B cell (primary cell): ENCODE measurements at regions not wholly inside any gene's neighbourhood (a gene's known extent, or its start where the extent isn't known, plus 50 kb on each side); places are given as distances from the start of the nearest gene placed in this dataset.

Experiments
- ATAC-seq: fragments of 200-7000 bp; cut with Tn5 transposase; one replicate; pipeline ENCODE4 v1.10.0; 2021; ENCODE audit warnings: low read depth, mild to moderate bottlenecking, moderate number of reproducible peaks, moderate library complexity
- CTCF ChIA-PET: fragments of 350-600 bp; sonication (Branson Sonifier 250); formaldehyde crosslinking; loops from one replicate; lab custom pipeline; 2021; ENCODE audit warnings: antibody characterized with exemption, inconsistent platforms; lab: Charles Lee
- POLR2A ChIA-PET: fragments of 350-600 bp; sonication (Branson Sonifier 250); formaldehyde crosslinking; loops from one replicate; lab custom pipeline; 2021; ENCODE audit warnings: antibody characterized with exemption; lab: Charles Lee
- DNase-seq: peaks from one replicate; pipeline ENCODE4 v3.0.0; 2013
- H2AFZ ChIP-seq: 2 replicates; pipeline ENCODE4 v1.6.1; 2012; ENCODE audit warnings: mild to moderate bottlenecking, low read depth, low read length; ENCODE audit not compliant: insufficient read depth, poor library complexity, severe bottlenecking
- H3K27ac ChIP-seq, 2 donors: 1 replicate in 1 of 2; 2 replicates in 1 of 2; pipeline ENCODE4 v1.5.1; 2012 to 2013; ENCODE audit warnings: low read length in 2 of 2, mild to moderate bottlenecking in 2 of 2, moderate library complexity in 1 of 2
- H3K27me3 ChIP-seq, 4 experiments: fragments of 200-600 bp in 1 of 4; sonication (generic) in 1 of 4; replicated peaks in 1 of 4; 1 replicate in 2 of 4; 2 replicates in 2 of 4; pipeline versions ENCODE4 v1.6.1 to v1.7.0; 2013 to 2016; ENCODE audit warnings: low read length in 3 of 4, mild to moderate bottlenecking in 2 of 4, mixed read lengths in 1 of 4, moderate library complexity in 1 of 4; ENCODE audit not compliant: insufficient read depth in 4 of 4, control insufficient read depth in 3 of 4; ENCODE audit errors: control extremely low read depth in 1 of 4
- H3K36me3 ChIP-seq, 2 experiments: replicated peaks in 1 of 2; 1 replicate in 1 of 2; 2 replicates in 1 of 2; pipeline versions ENCODE4 v1.6.1 to v1.7.1; 2013; ENCODE audit warnings: low read length in 1 of 2; ENCODE audit not compliant: insufficient read depth in 2 of 2, control insufficient read depth in 1 of 2; ENCODE audit errors: control extremely low read depth in 1 of 2, extremely low read depth in 1 of 2
- H3K4me1 ChIP-seq, 2 donors: fragments of 200-600 bp in 1 of 2; sonication (generic) in 1 of 2; 1 replicate in 1 of 2; 2 replicates in 1 of 2; pipeline versions ENCODE4 v1.5.1 to v1.6.1; 2013 to 2017; ENCODE audit warnings: low read length in 2 of 2; ENCODE audit not compliant: control insufficient read depth in 2 of 2, insufficient read depth in 2 of 2
- H3K4me2 ChIP-seq: replicated peaks from 2 replicates; pipeline ENCODE3; 2012; ENCODE audit warnings: mild to moderate bottlenecking, low read depth, low read length; ENCODE audit not compliant: poor library complexity, severe bottlenecking
- H3K4me3 ChIP-seq, 5 experiments: fragments of 200-600 bp in 1 of 5; sonication (generic) in 1 of 5; 1 replicate in 3 of 5; 2 replicates in 2 of 5; pipeline versions ENCODE4 v1.5.1 to v1.7.0; 2011 to 2016; ENCODE audit warnings: low read length in 4 of 5, mild to moderate bottlenecking in 4 of 5, low read depth in 2 of 5, control low read depth in 1 of 5, moderate library complexity in 1 of 5; ENCODE audit not compliant: insufficient read depth in 1 of 5; ENCODE audit errors: control extremely low read depth in 1 of 5, extremely low read depth in 1 of 5
- H3K79me2 ChIP-seq: fragments of 200-600 bp; sonication (generic); one replicate; pipeline ENCODE4 v1.6.0; 2016; ENCODE audit warnings: low read length; ENCODE audit not compliant: control insufficient read depth, insufficient read depth
- H3K9ac ChIP-seq: fragments of 200-600 bp; sonication (generic); 2 replicates; pipeline ENCODE4 v1.6.1; 2017; ENCODE audit warnings: mild to moderate bottlenecking, low read length, moderate library complexity
- H3K9me3 ChIP-seq, 3 donors: one replicate each; pipeline versions ENCODE4 v1.6.1 to v1.7.1; 2013; ENCODE audit warnings: low read length in 2 of 3; ENCODE audit not compliant: control insufficient read depth in 2 of 3, insufficient read depth in 1 of 3; ENCODE audit errors: control extremely low read depth in 1 of 3
- H4K20me1 ChIP-seq: 2 replicates; pipeline ENCODE4 v1.6.0; 2012; ENCODE audit warnings: mild to moderate bottlenecking, low read length; ENCODE audit not compliant: insufficient read depth, control insufficient read depth, poor library complexity, severe bottlenecking
- H3K27ac Mint-ChIP-seq: one replicate; pipeline ENCODE4 v1.8.0; 2021; ENCODE audit warnings: mixed read lengths
- H3K27me3 Mint-ChIP-seq: one replicate; pipeline ENCODE4 v1.8.0; 2021; ENCODE audit warnings: mixed read lengths
- H3K4me1 Mint-ChIP-seq: one replicate; pipeline ENCODE4 v1.8.0; 2021; ENCODE audit warnings: mixed read lengths
- H3K4me3 Mint-ChIP-seq: one replicate; pipeline ENCODE4 v1.8.0; 2021; ENCODE audit warnings: mixed read lengths
- H3K9me3 Mint-ChIP-seq: one replicate; pipeline ENCODE4 v1.8.0; 2022; ENCODE audit warnings: mixed read lengths; ENCODE audit not compliant: insufficient read depth
- EZH2 ChIP-seq: IDR thresholded peaks from 2 replicates; pipeline ENCODE4 v1.6.1; 2012; ENCODE audit warnings: borderline replicate concordance, low read depth, mild to moderate bottlenecking, moderate library complexity, low read length; ENCODE audit not compliant: insufficient read depth, poor library complexity, severe bottlenecking
- WGBS: methylation state at CpG from one replicate; pipeline ENCODE4 v1.1.5; 2013; ENCODE audit warnings: missing lambda C conversion rate; ENCODE audit not compliant: insufficient coverage; 5-methylcytosine and 5-hydroxymethylcytosine counted together
- intact Hi-C: fragments of 100-400 bp; cut with micrococcal nuclease; formaldehyde crosslinking; loops from one replicate; pipeline ENCODE4 v1.10.0; 2022
- TF ChIP-seq, protein P1 (sequence below): fragments of 200-600 bp; IDR thresholded peaks from one replicate; pipeline ENCODE4 v1.8.0; 2022; ENCODE audit warnings: antibody characterized with exemption, mild to moderate bottlenecking

DNA sequence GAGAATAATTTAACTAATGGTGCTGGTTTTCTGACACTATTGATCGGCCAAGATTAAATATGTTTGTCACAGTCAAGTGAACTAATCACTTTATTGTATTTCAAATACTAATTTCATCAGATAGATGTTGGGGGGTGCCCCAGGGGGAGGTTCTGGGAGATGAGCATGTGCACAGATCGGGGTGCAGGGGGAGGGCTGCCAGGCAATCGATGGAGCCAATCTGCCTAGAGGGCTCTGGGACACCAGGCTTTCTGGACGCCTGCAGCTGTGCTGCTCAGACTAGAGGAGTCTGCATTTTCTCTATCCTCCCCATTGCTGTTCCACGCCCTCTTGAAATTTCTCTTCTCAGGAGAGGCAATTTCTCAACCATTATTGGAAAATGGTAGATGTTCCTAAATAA is 100.0 kb upstream of the ALDH1B1 start:
- Histone ChIP-seq H3K9me3 (no peaks in the 10 kb centered on the region), H3K27me3 (peaks cover 0 to 3% (median 0%) of the 10 kb centered on the region in 4 experiments), H2AFZ (no peak overlapping the region), H3K4me2 (no peak overlapping the region), H4K20me1 (no peaks in the 10 kb centered on the region), H3K4me3 (no peak overlapping the region), H3K4me1 (no peaks in the 10 kb centered on the region), H3K79me2 (no peaks in the 10 kb centered on the region), H3K36me3 (no peaks in the 10 kb centered on the region), H3K9ac (no peak overlapping the region), H3K27ac (no peak overlapping the region)
- H3K27ac Mint-ChIP-seq = no peak overlapping the region
- DNase-seq = no peak
- peaks cover 13% of the 10 kb centered on the region for H3K27me3 Mint-ChIP-seq
- CTCF ChIA-PET = no interaction called here
- intact Hi-C loops = no loop called here
- WGBS = 76% methylated on average over 2 of the region's 5 CpGs
- no peaks in the 10 kb centered on the region for H3K9me3 Mint-ChIP-seq
- no peak for ATAC-seq
- H3K4me3 Mint-ChIP-seq = no peak overlapping the region
- no peaks in the 10 kb centered on the region for H3K4me1 Mint-ChIP-seq
- no peak for TF ChIP-seq EZH2
- TF ChIP-seq, protein P1, sequence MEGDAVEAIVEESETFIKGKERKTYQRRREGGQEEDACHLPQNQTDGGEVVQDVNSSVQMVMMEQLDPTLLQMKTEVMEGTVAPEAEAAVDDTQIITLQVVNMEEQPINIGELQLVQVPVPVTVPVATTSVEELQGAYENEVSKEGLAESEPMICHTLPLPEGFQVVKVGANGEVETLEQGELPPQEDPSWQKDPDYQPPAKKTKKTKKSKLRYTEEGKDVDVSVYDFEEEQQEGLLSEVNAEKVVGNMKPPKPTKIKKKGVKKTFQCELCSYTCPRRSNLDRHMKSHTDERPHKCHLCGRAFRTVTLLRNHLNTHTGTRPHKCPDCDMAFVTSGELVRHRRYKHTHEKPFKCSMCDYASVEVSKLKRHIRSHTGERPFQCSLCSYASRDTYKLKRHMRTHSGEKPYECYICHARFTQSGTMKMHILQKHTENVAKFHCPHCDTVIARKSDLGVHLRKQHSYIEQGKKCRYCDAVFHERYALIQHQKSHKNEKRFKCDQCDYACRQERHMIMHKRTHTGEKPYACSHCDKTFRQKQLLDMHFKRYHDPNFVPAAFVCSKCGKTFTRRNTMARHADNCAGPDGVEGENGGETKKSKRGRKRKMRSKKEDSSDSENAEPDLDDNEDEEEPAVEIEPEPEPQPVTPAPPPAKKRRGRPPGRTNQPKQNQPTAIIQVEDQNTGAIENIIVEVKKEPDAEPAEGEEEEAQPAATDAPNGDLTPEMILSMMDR = no peak
- POLR2A ChIA-PET = no interaction called here

DNA sequence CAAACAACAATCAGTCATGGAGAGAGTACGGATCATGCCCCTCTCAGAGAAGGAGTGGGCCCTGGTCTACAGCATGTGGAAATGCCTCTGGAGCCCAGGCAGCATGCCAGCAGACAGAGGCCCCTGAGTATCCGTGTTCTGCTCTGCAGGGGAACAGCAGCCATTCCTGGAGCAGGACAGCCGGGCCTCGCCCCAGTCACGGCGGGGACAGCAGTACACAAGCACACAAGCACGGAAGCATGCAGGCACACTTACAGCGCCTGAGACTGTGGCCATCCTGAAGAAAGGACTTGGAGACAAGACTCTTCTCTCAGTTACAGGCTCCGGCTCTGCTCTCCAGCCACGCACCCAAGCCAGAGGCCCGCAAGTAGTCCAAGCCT is 102.6 kb upstream of the ALDH1B1 start:
- Mint-ChIP-seq H3K4me3 (no peak overlapping the region), H3K9me3 (no peaks in the 10 kb centered on the region), H3K27ac (no peak overlapping the region), H3K27me3 (peaks cover 3% of the 10 kb centered on the region), H3K4me1 (no peaks in the 10 kb centered on the region)
- Histone ChIP-seq H3K9ac (no peak overlapping the region), H3K4me1 (no peaks in the 10 kb centered on the region), H3K27me3 (no peaks in the 10 kb centered on the region), H2AFZ (no peak overlapping the region), H3K9me3 (no peaks in the 10 kb centered on the region), H4K20me1 (no peaks in the 10 kb centered on the region), H3K27ac (no peak overlapping the region), H3K79me2 (no peaks in the 10 kb centered on the region), H3K4me3 (no peak overlapping the region), H3K36me3 (no peaks in the 10 kb centered on the region), H3K4me2 (no peak overlapping the region)
- no peak for TF ChIP-seq EZH2
- TF ChIP-seq, protein P1 = no peak
- intact Hi-C loops = no loop called here
- ATAC-seq (no peak), DNase-seq (no peak)
- 94% methylated on average over 11 of the region's 11 CpGs for WGBS
- CTCF ChIA-PET = no interaction called here
- POLR2A ChIA-PET = no interaction called here
